ENCODE measurements at regions not wholly inside any gene's neighbourhood (a gene's known extent, or its start where the extent isn't known, plus 50 kb on each side); places are given as distances from the start of the nearest gene placed in this dataset.
"Not testable (repeated sequence)": the region's sequence is repeated elsewhere in the genome, so short reads cannot be mapped to it uniquely, and the experiment has no call there.

GRCh38 chr12:124478416-124478815 lies 89.0 kb downstream of the NCOR2 start:
- DNase-seq (ENCODE audit: insufficient read length, low spot score), result no peak
- FAIRE-seq, result no peak

DNA sequence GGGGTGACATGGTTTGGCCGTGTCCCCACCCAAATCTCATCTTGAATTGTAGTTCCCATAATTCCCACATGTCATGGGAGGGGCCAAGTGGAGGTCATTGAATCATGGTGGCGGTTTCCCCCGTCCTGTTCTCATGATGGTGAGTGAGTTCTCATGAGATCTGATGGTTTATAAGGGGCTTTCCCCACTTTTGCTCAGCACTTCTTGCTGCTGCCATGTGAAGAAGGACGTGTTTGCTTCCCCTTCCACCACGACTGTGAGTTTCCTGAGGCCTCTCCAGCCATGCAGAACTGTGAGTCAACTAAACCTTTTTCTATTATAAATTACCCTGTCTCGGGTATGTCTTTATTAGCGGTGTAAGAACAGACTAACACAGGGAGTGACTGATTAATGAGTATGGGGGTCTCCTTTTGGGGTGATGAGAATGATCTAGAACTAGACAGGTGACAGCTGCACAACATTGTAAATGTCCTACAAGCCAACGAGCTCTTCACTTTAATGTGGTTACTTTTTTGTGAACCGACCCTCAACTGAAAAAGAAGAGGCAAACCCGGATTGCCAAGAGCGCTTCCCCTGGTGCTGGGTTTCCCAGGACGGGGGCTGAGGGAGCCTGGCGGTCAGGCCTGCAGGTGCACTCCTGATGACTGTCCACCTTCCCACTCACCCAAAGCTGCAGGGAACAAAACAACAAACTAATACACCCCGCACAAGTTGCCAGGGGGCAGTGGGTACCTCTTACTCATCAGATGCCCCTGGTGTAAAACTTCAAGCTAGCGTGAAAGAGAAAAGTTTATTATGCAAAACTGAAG lies 90.1 kb downstream of the NCOR2 start:
- DNase-seq (ENCODE audit: insufficient read length, low spot score) (no peak), FAIRE-seq (no peak)

GRCh38 chr12:124476011-124476400 lies 91.4 kb downstream of the NCOR2 start:
- DNase-seq (ENCODE audit: insufficient read length, low spot score) (no peak), FAIRE-seq (no peak)

GRCh38 chr12:124475295-124476010 lies 92.0 kb downstream of the NCOR2 start:
- DNase-seq (ENCODE audit: insufficient read length, low spot score) (no peak), FAIRE-seq (no peak)

GRCh38 chr12:124474709-124475108 lies 92.7 kb downstream of the NCOR2 start:
- DNase-seq (ENCODE audit: insufficient read length, low spot score) (no peak), FAIRE-seq (no peak)

GRCh38 chr12:124472690-124473279 lies 94.6 kb downstream of the NCOR2 start:
- FAIRE-seq, result no peak
- no peak for DNase-seq (ENCODE audit: insufficient read length, low spot score)

DNA sequence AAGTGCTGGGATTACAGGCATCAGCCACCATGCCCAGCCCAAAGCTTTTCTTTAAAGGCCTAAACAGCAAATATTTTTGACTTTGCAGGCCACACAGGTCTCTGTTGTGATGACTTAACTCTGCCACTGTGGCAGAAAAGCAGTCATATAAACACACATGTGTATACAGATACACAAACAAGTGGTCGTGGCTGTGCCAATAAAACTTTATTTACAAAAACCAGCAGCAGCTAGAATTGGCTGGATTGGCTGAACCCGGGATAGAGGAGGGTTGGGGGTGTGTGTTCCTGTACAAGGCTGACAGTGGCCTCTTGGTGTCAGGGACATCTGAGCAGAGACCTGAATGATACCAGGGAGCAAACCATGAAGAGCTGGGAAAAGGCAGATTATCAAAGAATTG lies 95.6 kb downstream of the NCOR2 start:
- DNase-seq (ENCODE audit: insufficient read length, low spot score) (no peak), FAIRE-seq (no peak)

DNA sequence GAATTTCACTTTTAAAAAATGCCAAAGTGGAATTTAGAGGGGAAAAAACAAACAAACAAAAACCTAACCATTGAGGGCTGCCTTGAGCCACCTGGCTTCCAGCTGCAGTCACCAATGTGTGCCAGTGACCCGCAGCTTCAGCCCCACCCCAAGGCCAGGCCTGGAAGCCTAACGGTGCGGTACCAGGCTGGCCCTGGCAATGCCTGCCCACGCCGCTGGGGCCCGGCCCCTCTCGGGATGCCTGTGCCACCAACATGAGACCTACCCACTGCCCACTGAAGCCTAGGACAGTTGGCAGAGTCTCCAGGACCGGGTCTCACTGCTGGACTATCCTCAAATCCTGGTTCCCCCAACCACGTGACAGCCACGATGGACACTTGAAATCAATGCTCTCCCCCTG lies 96.6 kb downstream of the NCOR2 start:
- no peak for DNase-seq (ENCODE audit: insufficient read length, low spot score)
- FAIRE-seq, result no peak

DNA sequence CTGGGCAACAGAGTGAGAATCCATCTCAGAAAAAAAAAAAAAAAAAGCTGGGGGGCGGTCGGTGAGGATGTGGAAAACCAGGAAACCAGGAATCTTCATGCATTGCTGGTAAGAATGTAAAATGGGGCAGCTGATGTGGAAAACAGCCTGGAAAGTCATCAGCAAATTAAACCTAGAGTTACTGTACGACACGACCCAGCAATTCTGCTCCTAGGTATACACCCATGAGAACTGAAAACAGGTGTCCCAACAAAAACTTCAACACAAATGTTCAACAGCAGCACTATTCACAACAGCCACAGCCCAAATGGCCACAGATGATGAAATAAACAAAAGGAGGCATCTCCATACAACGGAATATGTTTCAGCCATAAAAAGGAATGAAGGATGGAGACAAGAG lies 97.3 kb downstream of the NCOR2 start:
- FAIRE-seq (no peak), DNase-seq (ENCODE audit: insufficient read length, low spot score) (no peak)

DNA sequence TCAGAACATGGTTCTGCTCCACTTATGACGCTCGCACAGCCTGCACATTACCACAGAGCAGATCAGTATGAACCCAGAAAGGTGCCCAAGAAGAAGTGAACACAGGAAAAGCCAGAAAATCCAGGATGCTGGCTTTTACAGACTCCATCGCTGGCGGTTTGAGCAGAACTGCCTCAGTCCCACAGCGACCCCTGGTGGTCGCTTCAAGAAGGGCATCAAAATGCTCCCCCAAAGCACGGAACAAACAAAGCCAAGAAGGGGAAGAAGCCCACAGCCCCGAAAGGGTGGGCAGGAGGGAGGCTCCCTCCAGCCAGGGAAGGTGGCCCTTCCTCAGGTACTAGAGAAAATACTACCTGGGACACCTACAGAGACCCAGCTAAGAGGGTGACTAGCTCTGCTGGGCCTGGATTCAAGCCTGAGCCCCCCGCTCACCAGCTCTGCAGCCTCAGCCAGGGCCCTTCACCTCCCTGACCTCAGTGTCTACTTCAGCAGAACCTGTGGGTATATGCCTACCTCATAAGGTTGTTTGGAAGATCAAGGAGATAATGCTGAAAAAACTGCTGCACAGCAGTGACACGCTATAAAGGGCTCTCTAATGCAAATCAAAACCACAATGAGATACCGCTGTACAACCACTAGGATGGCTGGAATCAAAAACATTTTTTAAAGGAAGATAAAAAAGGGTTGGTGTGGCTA lies 98.1 kb downstream of the NCOR2 start:
- no peak for DNase-seq (ENCODE audit: insufficient read length, low spot score)
- FAIRE-seq, result no peak

DNA sequence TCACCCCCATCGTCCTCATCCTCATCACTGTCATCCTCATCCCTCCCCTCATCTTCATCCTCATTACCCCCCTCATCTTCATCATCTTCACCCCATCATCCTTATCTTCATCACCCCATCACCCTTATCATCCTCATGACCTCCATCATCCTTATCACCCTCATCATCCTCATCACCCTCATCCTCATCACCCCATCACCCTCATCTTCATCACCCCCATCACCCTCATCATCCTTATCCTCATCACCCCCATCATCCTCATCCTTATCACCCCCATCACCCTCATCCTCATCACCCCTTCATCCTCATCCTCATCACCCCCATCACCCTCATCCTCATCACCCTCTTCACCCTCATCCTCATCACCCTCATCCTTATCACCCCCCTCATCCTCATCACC lies 99.9 kb downstream of the NCOR2 start:
- DNase-seq (ENCODE audit: insufficient read length, low spot score); FAIRE-seq: not testable (repeated sequence)

DNA sequence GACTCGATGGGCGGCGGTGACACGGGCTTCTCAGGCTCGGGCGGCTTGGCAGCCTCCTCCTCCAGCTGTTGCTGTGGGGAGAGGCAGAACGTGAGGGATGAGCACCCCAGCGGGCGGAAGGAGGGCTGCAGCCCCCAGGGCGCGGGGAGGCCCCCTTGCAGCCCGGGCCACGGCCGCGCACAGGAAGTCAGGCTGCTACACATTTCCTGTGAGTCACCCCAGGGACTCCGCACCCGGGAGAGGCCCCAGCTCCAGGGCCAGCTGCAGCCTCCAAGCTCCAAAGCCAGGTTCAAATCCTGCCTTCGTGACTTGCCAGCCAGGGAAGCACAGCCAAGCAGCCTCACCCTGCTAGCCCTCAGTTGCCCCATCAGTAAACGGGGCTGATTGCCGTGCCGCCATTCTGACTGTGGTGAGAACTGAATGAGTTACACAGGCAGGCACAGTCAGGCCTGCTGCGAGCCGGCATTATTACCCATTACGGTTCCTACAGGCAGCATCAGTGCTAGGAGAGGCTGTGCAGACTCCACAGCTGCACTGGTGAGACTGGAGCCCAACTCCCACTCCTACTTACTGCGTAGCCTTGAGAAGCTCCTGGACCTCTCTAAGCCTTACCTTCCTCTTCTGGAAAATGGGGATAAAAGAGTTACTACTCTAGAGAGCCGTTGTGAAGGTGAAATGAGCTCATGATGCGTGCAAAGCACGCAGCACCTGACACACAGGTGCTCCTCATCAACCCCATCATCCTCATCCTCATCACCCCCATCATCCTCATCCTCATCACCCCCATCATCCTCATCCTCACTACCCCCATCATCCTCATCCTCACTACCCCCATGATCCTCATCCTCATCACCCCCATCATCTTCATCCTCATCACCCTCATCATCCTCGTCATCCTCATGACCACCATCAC lies 100.9 kb downstream of the NCOR2 start:
- peak; percentile 89 for DNase-seq (ENCODE audit: insufficient read length, low spot score)
- peak; percentile 86 for FAIRE-seq

DNA sequence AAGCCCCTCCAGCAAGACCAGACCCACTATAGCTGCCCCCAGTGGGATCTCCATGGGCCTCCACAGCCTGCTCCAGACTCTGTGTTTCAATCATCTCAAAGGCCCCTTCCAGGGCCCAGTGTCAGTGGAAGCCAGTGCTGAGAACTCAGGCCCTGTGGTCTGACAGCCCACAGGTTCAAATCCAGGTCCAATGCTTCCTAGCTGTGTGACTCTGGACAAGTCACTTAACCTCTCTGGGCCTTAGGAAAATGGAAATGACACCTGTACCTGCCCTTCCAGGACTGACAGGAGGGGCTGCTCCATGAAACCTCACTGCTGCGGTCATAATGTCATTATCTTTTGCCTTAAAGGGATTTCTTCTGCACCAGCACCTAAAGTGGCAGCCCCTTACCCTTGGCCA lies 101.9 kb downstream of the NCOR2 start:
- no peak for DNase-seq (ENCODE audit: insufficient read length, low spot score)
- FAIRE-seq, result no peak

- FAIRE-seq (no peak), DNase-seq (ENCODE audit: insufficient read length, low spot score) (no peak)
Measured at GRCh38 chr12:124464830-124465229, 102.6 kb downstream of the NCOR2 start.

- FAIRE-seq (no peak), DNase-seq (ENCODE audit: insufficient read length, low spot score) (no peak)
Measured at GRCh38 chr12:124464062-124464461, 103.3 kb downstream of the NCOR2 start.

DNA sequence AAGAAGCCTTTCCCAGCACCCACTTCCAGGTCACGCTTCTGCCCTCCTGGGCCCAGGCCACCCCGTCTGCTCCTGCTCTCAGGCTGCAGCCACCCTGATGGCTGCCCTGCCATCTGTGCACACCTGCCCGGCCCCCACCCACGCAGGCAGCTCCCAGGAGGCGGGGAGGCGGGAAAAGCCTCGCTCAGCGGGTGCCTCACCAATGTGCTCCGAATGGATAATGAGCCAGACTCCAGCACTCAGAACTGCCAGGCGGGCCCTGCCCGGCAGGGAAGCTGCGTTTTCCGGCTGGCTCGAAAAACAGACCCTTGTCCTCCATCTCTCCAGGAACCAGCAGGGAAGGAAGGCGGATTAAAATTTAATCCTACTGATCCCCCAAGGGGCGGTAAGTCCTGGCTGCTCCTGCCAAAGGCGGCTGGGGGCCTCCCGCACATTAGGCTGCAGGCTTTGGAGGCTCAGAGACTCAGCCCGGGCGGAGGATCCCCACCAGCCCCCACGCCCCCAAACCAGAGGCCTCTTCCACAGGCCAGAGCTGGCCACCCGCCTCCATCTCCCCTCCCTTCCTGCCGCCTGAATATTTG lies 104.0 kb downstream of the NCOR2 start:
- no peak for DNase-seq (ENCODE audit: insufficient read length, low spot score)
- FAIRE-seq, result no peak

- DNase-seq (ENCODE audit: insufficient read length, low spot score) (no peak), FAIRE-seq (no peak)
Measured at GRCh38 chr12:124462750-124463149, 104.7 kb downstream of the NCOR2 start.

DNA sequence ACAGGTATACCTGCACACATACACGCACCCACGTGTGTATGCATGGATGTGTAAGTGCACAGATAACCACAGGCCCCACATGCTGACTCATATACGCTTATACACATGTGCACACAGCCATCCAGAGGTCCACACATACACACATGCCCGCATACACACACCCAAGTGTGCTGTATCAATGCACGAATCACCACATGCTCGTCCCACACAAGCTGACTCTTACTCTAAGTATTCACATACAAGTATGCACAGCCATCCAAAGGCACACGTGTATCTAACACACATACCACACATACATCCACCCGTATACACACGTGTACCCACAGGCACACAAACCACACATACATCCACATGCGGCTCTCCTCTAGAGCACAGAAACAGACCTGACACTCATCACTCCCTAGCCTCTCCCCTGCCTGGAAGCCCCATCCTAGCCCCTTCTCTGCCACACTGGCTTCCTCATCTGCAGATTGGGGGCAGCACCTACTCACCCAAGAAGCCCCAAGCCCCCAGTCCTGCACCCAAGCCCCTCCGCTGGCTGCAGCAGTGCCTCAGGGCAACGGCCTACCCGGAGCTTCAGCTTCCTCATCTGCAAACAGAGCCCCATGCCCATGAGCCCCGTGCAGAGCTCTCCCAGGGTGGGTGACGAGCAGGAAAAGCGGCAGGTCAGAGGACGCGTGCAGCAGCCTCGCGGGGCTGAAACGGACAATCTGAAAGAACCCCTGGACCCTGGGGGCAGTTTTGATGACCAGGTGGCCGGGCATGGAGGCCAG lies 105.4 kb downstream of the NCOR2 start:
- DNase-seq (ENCODE audit: insufficient read length, low spot score), result no peak
- no peak for FAIRE-seq

GRCh38 chr12:124461241-124461673 lies 106.2 kb downstream of the NCOR2 start:
- DNase-seq (ENCODE audit: insufficient read length, low spot score) (no peak), FAIRE-seq (no peak)

All from GM19239 (cell line).